ENCODE measurements at regions not wholly inside any gene's neighbourhood (a gene's known extent, or its start where the extent isn't known, plus 50 kb on each side); places are given as distances from the start of the nearest gene placed in this dataset.

DNA sequence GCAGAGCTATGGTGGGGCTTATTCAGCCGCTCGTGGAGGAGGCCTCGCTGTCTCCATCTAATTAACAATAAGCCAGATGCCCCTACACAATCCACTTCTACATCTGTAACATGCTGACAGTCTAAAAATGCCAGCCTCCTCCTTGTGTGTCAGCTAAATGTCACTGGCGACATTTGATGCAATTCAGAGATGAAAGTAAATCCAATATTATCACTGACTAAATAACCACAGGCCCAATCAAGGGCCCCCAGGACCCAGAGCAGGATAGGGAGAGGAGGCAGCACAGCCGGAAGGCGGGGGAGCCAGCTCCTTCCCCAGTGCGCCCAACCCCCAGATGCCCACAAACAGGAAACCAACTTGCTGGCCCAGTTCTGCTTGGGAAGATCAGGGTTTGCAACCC, 76.6 kb downstream of the DMRTA2 start:
- no peak for TF ChIP-seq EZH2 (IDR thresholded peaks at IDR 0.05)
- TF ChIP-seq, protein P1, sequence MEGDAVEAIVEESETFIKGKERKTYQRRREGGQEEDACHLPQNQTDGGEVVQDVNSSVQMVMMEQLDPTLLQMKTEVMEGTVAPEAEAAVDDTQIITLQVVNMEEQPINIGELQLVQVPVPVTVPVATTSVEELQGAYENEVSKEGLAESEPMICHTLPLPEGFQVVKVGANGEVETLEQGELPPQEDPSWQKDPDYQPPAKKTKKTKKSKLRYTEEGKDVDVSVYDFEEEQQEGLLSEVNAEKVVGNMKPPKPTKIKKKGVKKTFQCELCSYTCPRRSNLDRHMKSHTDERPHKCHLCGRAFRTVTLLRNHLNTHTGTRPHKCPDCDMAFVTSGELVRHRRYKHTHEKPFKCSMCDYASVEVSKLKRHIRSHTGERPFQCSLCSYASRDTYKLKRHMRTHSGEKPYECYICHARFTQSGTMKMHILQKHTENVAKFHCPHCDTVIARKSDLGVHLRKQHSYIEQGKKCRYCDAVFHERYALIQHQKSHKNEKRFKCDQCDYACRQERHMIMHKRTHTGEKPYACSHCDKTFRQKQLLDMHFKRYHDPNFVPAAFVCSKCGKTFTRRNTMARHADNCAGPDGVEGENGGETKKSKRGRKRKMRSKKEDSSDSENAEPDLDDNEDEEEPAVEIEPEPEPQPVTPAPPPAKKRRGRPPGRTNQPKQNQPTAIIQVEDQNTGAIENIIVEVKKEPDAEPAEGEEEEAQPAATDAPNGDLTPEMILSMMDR (IDR thresholded peaks at IDR 0.05 in 2 of 3, conservative IDR thresholded peaks at IDR 0.05 in 1 of 3; ENCODE audit: borderline replicate concordance in 1 of 3, insufficient read depth in 1 of 3, low read depth in 2 of 3, low read length in 2 of 3) = no peak
- TF ChIP-seq POLR2A (IDR thresholded peaks at IDR 0.05; ENCODE audit: borderline replicate concordance, extremely low read depth, insufficient read depth, insufficient read length) = no peak
- no peak for TF ChIP-seq SP1 (IDR thresholded peaks at IDR 0.05; ENCODE audit: low read depth)
- TF ChIP-seq, protein P2, sequence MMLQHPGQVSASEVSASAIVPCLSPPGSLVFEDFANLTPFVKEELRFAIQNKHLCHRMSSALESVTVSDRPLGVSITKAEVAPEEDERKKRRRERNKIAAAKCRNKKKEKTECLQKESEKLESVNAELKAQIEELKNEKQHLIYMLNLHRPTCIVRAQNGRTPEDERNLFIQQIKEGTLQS (IDR thresholded peaks at IDR 0.05) = no peak
- no peak for TF ChIP-seq TCF7L2 (IDR thresholded peaks at IDR 0.05; ENCODE audit: borderline replicate concordance, extremely low read depth, insufficient read depth, insufficient read length)
- TF ChIP-seq POLR2AphosphoS5 (IDR thresholded peaks at IDR 0.05; ENCODE audit: low read depth, low read length) = no peak
